LNCAP (cell line): ENCODE measurements at regions not wholly inside any gene's neighbourhood (a gene's known extent, or its start where the extent isn't known, plus 50 kb on each side); places are given as distances from the start of the nearest gene placed in this dataset.

ENCODE experiments used
- TF ChIP-seq, protein P1 (sequence below): fragments of 450-650 bp; IDR thresholded peaks from 2 replicates; pipeline ENCODE4 v1.5.1; 2017; ENCODE audit warnings: mild to moderate bottlenecking

DNA sequence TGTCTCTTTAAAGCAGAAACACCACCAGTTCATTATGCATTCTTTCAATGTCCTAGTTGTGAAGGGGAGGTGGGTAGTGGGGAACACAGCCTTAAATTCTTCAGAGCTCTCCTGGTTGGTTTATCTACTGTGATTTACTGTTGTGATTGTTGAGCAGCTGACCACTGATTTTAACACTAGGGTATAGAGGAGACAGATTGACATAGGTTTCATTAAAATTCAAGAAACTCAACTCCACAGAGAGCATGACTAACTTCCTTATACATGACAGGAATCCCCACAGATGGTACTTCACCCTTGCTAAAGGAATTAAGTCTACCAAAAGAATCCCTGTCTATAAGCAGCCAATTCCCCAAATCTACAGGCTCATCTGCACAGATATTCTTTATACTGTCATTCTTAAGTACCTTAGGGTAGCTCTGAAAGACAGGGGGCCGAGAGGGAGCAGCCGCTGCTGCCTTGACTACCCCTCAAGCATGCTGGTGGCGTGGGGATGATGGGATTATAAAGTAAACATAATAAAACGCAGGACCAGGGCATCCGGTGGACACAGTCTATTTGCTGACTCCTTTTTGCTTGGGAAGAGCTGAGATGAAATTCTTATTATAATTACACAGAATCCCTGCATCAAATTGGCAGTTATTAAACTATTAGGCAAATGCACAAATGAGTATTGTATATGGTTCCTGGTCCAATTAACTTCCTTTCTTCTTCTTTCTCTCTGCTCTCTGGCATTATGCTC lies 1377.6 kb upstream of the PIK3C3 start:
- TF ChIP-seq, protein P1, sequence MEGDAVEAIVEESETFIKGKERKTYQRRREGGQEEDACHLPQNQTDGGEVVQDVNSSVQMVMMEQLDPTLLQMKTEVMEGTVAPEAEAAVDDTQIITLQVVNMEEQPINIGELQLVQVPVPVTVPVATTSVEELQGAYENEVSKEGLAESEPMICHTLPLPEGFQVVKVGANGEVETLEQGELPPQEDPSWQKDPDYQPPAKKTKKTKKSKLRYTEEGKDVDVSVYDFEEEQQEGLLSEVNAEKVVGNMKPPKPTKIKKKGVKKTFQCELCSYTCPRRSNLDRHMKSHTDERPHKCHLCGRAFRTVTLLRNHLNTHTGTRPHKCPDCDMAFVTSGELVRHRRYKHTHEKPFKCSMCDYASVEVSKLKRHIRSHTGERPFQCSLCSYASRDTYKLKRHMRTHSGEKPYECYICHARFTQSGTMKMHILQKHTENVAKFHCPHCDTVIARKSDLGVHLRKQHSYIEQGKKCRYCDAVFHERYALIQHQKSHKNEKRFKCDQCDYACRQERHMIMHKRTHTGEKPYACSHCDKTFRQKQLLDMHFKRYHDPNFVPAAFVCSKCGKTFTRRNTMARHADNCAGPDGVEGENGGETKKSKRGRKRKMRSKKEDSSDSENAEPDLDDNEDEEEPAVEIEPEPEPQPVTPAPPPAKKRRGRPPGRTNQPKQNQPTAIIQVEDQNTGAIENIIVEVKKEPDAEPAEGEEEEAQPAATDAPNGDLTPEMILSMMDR, result no peak

DNA sequence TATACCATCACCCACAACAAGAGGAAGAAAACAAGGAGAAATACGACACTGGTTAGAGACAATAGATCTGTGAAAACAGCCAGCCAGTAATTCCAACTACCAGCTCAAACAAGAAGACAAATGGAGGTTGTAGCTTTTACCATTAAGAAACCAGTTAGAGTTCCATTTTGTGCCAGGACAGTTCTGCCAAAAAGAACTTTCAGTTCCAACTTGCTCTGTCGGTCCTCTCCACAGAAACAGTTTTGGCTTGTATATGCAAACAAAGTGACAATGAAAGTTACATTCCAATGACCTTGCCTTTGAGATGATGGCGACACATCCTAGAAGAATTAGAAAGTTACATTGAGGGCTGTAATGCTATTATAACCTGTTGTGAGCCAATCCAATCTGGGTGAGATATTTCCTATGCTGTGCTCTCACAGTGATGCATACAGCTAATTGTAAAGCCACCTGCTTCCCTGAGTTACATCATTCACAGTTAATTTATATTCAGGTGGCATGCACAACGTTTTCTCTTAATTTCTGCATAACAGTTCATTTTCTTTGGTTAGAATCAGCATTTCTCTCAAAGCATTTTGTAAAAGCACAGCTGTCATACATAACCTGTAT lies 1378.4 kb upstream of the PIK3C3 start:
- TF ChIP-seq, protein P1, result no peak

DNA sequence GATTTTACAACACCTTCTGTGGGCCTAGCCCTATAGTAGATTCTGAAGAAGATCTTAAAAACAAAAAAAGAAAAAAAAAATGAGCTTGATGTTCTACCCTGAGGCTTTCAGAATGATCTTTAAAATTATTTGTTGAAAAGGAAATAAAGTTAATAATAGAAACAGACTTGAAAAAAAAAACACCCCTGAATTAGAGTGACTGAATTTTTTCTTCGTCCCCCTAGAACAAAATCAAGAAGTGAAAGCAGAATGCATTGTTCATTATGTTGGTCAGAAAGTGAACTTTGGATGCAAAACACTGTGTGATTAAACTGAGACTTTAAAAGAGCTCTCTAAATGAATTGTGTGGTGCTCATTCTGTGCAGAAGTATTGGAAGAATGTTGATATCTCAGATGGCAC lies 1384.4 kb upstream of the PIK3C3 start:
- TF ChIP-seq, protein P1, result no peak

DNA sequence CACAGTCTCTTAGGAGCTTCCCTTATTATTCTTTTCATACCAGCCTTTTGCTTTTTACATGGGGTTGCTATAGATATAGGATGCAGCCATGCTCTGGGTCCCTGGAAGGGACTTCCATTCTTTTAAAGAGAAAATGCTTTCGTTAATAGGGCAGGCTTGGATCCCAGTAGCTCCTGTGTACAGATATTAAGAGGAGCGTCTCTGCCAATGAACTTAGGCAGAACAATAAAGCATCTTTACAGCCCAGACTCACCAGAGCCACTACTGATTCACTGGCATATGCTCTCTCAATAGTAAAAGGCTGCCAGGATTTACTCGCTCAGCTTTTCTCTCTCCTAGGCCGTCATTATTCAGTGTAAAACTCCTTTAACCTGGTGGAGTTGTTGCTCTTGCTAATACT lies 1385.4 kb upstream of the PIK3C3 start:
- TF ChIP-seq, protein P1, result no peak

DNA sequence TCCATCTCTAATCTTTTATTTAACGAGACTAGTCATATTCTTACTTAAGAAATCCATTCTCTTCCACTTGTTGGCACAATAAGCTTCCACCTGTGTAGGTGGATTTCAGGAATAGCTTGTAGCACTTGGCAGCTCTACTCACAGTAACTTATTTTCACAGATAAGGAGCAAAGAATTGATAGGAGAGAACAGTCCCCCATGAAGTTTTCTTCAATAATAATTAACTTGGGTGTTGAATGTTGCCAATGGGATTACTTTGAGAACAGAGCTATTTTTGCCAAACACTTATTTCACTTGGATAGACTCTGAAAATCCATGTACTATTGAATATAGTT lies 1388.6 kb upstream of the PIK3C3 start:
- TF ChIP-seq, protein P1, result no peak

DNA sequence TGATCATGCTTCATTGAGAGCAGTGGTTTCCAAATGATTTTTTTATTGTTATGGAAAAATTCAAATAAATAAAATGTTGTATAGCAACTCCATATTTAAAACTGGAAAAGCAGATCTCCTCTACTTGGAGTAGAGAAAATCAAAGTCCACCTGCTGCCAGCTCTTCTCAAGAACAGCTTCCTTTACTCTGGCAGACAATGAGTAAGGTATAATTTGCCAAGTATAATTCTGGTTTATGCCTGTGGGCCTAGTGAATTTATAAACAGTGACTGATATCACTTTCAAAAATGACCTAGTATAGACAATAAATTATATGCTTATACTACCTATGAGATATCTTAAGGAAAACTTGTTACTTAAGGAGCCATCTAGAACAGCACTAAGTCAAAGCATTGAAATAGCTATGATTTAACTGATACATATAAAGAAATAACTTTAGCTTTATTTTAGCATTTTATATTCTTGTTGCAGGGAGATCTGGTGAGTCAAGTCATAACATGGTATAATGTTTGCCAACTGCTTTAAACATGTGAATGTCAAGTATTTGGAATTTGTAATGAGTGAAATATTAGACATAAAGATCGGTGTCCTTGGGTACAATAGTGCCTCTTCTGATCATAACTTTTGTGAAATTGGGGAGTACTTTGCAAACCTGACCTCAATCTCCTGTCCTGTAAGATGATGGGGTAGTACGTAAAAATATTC lies 1389.1 kb upstream of the PIK3C3 start:
- TF ChIP-seq, protein P1, result no peak

DNA sequence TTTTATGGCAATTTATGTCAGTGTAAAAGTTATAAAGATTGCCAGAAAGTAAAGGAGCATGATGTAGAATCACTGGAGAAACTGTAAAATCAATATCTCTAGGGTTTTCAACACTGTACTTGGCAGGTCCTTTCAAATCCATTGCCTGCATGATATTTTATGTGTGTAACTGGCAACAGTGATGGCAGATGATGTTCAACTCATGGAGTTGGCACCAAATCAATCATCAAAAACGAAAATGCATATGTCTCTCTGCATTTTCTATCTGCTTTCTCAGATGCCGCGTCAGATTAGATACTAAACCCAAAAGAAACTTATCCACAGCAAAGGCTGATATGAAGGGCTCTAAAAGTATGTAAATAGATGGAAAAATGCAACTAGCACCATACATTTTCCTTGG lies 1395.5 kb upstream of the PIK3C3 start:
- TF ChIP-seq, protein P1, result no peak
